SK-N-SH (cell line): ENCODE measurements at regions not wholly inside any gene's neighbourhood (a gene's known extent, or its start where the extent isn't known, plus 50 kb on each side); places are given as distances from the start of the nearest gene placed in this dataset.

Experiments
- CHD2 ChIP-seq: fragments of 150-350 bp; IDR thresholded peaks from 2 replicates; pipeline ENCODE4 v1.6.1; 2018; ENCODE audit warnings: low read length; ENCODE audit not compliant: partially characterized antibody
- TF ChIP-seq, protein P1 (sequence below): fragments of 200-600 bp; sonication (generic); IDR thresholded peaks from 2 replicates; pipeline ENCODE4 v1.6.1; 2017; ENCODE audit warnings: antibody characterized with exemption, mild to moderate bottlenecking, moderate library complexity
- TF ChIP-seq, protein P2 (sequence below): fragments of 150-350 bp; IDR thresholded peaks from 2 replicates; pipeline ENCODE4 v1.6.1; 2017; ENCODE audit warnings: antibody characterized with exemption, low read length, low read depth, borderline replicate concordance

GRCh38 chr10:63042256-63042655 is 90.9 kb upstream of the NRBF2 start:
- TF ChIP-seq CHD2: no peak
- TF ChIP-seq, protein P1, sequence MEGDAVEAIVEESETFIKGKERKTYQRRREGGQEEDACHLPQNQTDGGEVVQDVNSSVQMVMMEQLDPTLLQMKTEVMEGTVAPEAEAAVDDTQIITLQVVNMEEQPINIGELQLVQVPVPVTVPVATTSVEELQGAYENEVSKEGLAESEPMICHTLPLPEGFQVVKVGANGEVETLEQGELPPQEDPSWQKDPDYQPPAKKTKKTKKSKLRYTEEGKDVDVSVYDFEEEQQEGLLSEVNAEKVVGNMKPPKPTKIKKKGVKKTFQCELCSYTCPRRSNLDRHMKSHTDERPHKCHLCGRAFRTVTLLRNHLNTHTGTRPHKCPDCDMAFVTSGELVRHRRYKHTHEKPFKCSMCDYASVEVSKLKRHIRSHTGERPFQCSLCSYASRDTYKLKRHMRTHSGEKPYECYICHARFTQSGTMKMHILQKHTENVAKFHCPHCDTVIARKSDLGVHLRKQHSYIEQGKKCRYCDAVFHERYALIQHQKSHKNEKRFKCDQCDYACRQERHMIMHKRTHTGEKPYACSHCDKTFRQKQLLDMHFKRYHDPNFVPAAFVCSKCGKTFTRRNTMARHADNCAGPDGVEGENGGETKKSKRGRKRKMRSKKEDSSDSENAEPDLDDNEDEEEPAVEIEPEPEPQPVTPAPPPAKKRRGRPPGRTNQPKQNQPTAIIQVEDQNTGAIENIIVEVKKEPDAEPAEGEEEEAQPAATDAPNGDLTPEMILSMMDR: no peak
- TF ChIP-seq, protein P2, sequence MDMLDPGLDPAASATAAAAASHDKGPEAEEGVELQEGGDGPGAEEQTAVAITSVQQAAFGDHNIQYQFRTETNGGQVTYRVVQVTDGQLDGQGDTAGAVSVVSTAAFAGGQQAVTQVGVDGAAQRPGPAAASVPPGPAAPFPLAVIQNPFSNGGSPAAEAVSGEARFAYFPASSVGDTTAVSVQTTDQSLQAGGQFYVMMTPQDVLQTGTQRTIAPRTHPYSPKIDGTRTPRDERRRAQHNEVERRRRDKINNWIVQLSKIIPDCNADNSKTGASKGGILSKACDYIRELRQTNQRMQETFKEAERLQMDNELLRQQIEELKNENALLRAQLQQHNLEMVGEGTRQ: no peak
